GM12878 (cell line): ENCODE measurements at regions not wholly inside any gene's neighbourhood (a gene's known extent, or its start where the extent isn't known, plus 50 kb on each side); places are given as distances from the start of the nearest gene placed in this dataset.

Source experiments
- ATAC-seq: fragments of 200-7000 bp; cut with Tn5 transposase; 3 replicates; pipeline ENCODE4 v1.9.1; 2020; ENCODE audit warnings: mild to moderate bottlenecking, moderate library complexity
- BruUV-seq: library from RNA; stranded (reverse); fragments of 400-500 nt; replicated peaks from 2 replicates; lab custom pipeline; 2021; lab: Mats Ljungman, UMichigan
- CTCF ChIA-PET: fragments of 300-600 bp; sonication (Branson Sonifier 250); formaldehyde crosslinking; extraction: SDS; loops from one replicate; lab custom pipeline; 2021; ENCODE audit warnings: inconsistent platforms; lab: Yijun Ruan, JAX
- POLR2A ChIA-PET: fragments of 350-600 bp; formaldehyde crosslinking; extraction: SDS; loops from one replicate; lab custom pipeline; 2021; ENCODE audit warnings: inconsistent platforms; lab: Charles Lee
- RAD21 ChIA-PET: fragments of 300-600 bp; sonication (Branson Sonifier 250); formaldehyde crosslinking; loops from one replicate; lab custom pipeline; 2023; ENCODE audit warnings: antibody characterized with exemption; ENCODE audit not compliant: unreplicated experiment; lab: Charles Lee
- SMC1A ChIA-PET: fragments of 300-600 bp; sonication (Branson Sonifier 250); formaldehyde crosslinking; loops from one replicate; lab custom pipeline; 2023; ENCODE audit not compliant: unreplicated experiment, uncharacterized antibody; lab: Charles Lee
- DNase-seq: peaks from one replicate; pipeline ENCODE4 v3.0.0-alpha.2; 2011; ENCODE audit warnings: low read depth, low spot score
- FAIRE-seq: peaks from 3 replicates; lab custom pipeline; 2011; peaks lifted over from hg19 to GRCh38; lab: Jason Lieb, UNC
- H2AFZ ChIP-seq: 2 replicates; pipeline ENCODE4 v1.6.0; 2011; ENCODE audit warnings: low read depth, low read length, control low read depth; ENCODE audit not compliant: control insufficient read depth
- H3K27ac ChIP-seq: 2 replicates; pipeline ENCODE4 v1.5.1; 2011; ENCODE audit warnings: control low read depth; ENCODE audit not compliant: control insufficient read depth, insufficient read depth
- H3K27me3 ChIP-seq, 2 experiments: replicated peaks in 1 of 2; 2 replicates each; pipeline versions ENCODE4 v1.6.0 to v1.6.1; 2011; ENCODE audit warnings: low read length in 1 of 2; ENCODE audit not compliant: control insufficient read depth in 2 of 2, insufficient read depth in 2 of 2
- H3K36me3 ChIP-seq, 2 experiments: 2 replicates each; pipeline ENCODE4 v1.5.1; 2011; ENCODE audit warnings: low read length in 1 of 2; ENCODE audit not compliant: control insufficient read depth in 2 of 2, insufficient read depth in 2 of 2
- H3K4me1 ChIP-seq: 2 replicates; pipeline ENCODE4 v1.6.1; 2011; ENCODE audit warnings: mild to moderate bottlenecking, low read length, moderate library complexity, mixed read lengths; ENCODE audit not compliant: control insufficient read depth, insufficient read depth
- H3K4me2 ChIP-seq: 2 replicates; pipeline ENCODE4 v1.6.0; 2011; ENCODE audit warnings: control low read depth; ENCODE audit not compliant: control insufficient read depth, insufficient read depth
- H3K4me3 ChIP-seq: fragments of 200-600 bp; sonication (generic); 2 replicates; pipeline ENCODE4 v1.5.1; 2016
- H3K79me2 ChIP-seq: 2 replicates; pipeline ENCODE4 v1.6.0; 2011; ENCODE audit warnings: low read length; ENCODE audit not compliant: control insufficient read depth, insufficient read depth
- H3K9ac ChIP-seq: 2 replicates; pipeline ENCODE4 v1.8.0; 2011; ENCODE audit warnings: low read length, control low read depth, mixed read lengths; ENCODE audit not compliant: control insufficient read depth, insufficient read depth
- H3K9me3 ChIP-seq: replicated peaks from 3 replicates; pipeline ENCODE4 v1.5.1; 2011; ENCODE audit warnings: mild to moderate bottlenecking, low read length; ENCODE audit not compliant: control insufficient read depth, insufficient read depth
- H4K20me1 ChIP-seq: 2 replicates; pipeline ENCODE4 v1.6.0; 2011; ENCODE audit not compliant: control insufficient read depth, insufficient read depth
- BMI1 ChIP-seq: fragments of 450-650 bp; IDR thresholded peaks from 2 replicates; pipeline ENCODE4 v1.6.1; 2016; ENCODE audit warnings: mild to moderate bottlenecking, moderate library complexity, borderline replicate concordance
- CREB1 ChIP-seq: IDR thresholded peaks from 2 replicates; pipeline ENCODE4 v1.6.1; 2012; ENCODE audit warnings: low read depth, mild to moderate bottlenecking, inconsistent platforms
- HCFC1 ChIP-seq: fragments of 150-350 bp; IDR thresholded peaks from 2 replicates; pipeline ENCODE4 v1.6.1; 2014; ENCODE audit warnings: low read length
- KLF5 ChIP-seq: fragments of 450-650 bp; IDR thresholded peaks from 2 replicates; pipeline ENCODE4 v1.6.1; 2014; ENCODE audit warnings: mild to moderate bottlenecking; ENCODE audit not compliant: partially characterized antibody
- MXI1 ChIP-seq: fragments of 150-350 bp; IDR thresholded peaks from 2 replicates; pipeline ENCODE4 v1.6.1; 2011; ENCODE audit warnings: low read depth, mild to moderate bottlenecking, inconsistent platforms, low read length, improper control_type of control experiment
- POLR2AphosphoS2 ChIP-seq: IDR thresholded peaks from 2 replicates; pipeline ENCODE4 v1.6.1; 2011; ENCODE audit warnings: low read depth, mild to moderate bottlenecking, low read length, improper control_type of control experiment, moderate library complexity
- ZNF217 ChIP-seq: fragments of 450-650 bp; IDR thresholded peaks from 2 replicates; pipeline ENCODE4 v1.6.1; 2017; ENCODE audit warnings: antibody characterized with exemption, mild to moderate bottlenecking
- ZSCAN29 ChIP-seq: fragments of 450-650 bp; IDR thresholded peaks from 2 replicates; pipeline ENCODE4 v1.6.1; 2017; ENCODE audit warnings: mild to moderate bottlenecking, moderate library complexity
- WGBS: methylation state at CpG from one replicate; pipeline ENCODE4 v1.1.6; 2016; ENCODE audit warnings: low lambda C conversion rate; ENCODE audit not compliant: insufficient replicate concordance, insufficient coverage; ENCODE audit errors: missing lambda C conversion rate; 5-methylcytosine and 5-hydroxymethylcytosine counted together
- in situ Hi-C: fragments of 300-500 bp; cut with MboI; formaldehyde crosslinking; loops from 9 replicates; pipeline ENCODE4 v1.14.3; 2018; ENCODE audit warnings: mixed read lengths
- intact Hi-C: fragments of 100-400 bp; cut with micrococcal nuclease; formaldehyde crosslinking; loops from one replicate; pipeline ENCODE4 v1.14.2; 2022; ENCODE audit not compliant: unreplicated experiment
- TF ChIP-seq, protein P1 (sequence below): fragments of 450-650 bp; IDR thresholded peaks from 2 replicates; pipeline ENCODE4 v1.6.1; 2017; ENCODE audit warnings: low read depth, mild to moderate bottlenecking, moderate library complexity
- TF ChIP-seq, protein P2 (sequence below): IDR thresholded peaks from 2 replicates; pipeline ENCODE4 v1.6.1; 2011; ENCODE audit warnings: borderline replicate concordance, low read depth, mild to moderate bottlenecking, moderate library complexity, low read length; ENCODE audit not compliant: insufficient read depth, poor library complexity, severe bottlenecking
- TF ChIP-seq, protein P3 (sequence below): IDR thresholded peaks from 2 replicates; pipeline ENCODE4 v1.6.1; 2012; ENCODE audit warnings: low read depth, low read length, improper control_type of control experiment

DNA sequence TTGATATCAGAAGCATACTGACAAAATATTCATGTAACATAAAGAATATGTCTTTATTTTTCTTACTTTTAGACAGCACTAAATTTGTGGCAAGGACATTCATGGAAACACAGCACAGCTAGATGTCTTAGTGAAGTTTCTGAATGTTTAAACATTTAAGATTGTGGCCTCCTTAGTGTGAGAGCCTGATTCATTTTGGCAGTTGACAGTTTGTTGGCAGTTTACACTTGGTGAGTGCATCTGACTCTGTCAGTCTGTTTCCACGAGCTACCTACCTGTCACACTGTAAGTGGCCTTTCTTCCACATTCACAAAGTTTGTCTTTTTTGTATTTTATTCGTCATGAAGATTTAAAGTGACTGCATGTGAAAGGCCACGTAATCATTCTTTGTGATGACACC, 436.8 kb downstream of the TUSC1 start:
- Histone ChIP-seq H4K20me1 (no peaks in the 10 kb centered on the region), H3K4me3 (no peak overlapping the region), H3K4me2 (no peak overlapping the region), H3K4me1 (no peaks in the 10 kb centered on the region), H3K27me3 (no peaks in the 10 kb centered on the region), H3K36me3 (no peaks in the 10 kb centered on the region), H3K9ac (no peak overlapping the region), H3K9me3 (no peaks in the 10 kb centered on the region), H3K27ac (no peak overlapping the region), H2AFZ (no peak overlapping the region), H3K79me2 (no peaks in the 10 kb centered on the region)
- WGBS, result 10% methylated on average over 3 of the region's 3 CpGs
- BruUV-seq, result no TSS peak
- ATAC-seq (no peak), FAIRE-seq (no peak), DNase-seq (no peak)
- intact Hi-C loops (no loop called here), in situ Hi-C loops (no loop called here)
- SMC1A ChIA-PET, result no interaction called here
- RAD21 ChIA-PET, result no interaction called here
- TF ChIP-seq BMI1, result no peak
- no peak for TF ChIP-seq CREB1
- CTCF ChIA-PET, result no interaction called here
- POLR2A ChIA-PET, result no interaction called here

DNA sequence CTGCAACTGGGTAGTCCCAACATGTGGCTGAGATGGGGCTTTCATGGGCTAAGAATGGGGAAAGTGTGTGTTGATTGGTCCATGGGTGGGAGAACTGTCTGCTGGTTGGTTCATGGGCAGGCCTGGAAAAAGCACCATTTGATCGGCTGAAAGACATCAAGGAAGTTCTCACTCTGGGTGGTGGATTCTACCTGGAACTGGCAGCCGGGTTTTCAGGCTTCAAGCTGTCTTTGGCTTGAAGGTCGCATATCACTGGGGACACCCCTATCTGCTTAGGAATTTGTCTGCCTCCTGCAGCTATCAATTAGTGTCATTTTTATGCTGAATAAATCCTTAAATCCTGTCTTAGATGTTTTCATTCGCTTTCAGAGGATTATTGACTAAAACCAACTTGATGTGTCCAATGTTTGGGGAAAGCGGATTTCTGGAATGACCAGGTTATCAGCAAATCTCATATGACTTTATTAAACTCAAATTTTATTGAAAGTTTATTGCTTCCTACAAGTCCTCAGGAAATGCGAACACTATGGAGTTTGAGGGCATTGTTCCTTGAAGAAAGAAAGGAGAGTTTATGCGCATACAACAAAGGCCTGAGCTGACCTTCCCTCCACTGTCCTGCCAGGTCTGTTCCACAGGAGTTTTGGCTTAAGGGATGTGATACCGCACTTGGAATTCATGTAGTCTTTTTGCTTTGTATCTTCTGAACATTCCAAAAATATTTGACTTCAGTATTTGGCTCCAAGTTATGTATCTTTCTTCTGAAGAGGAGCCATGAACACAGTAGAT, 451.1 kb downstream of the TUSC1 start:
- ATAC-seq (no peak), DNase-seq (no peak), FAIRE-seq (no peak)
- no peak overlapping the region for H3K4me3 ChIP-seq
- H3K4me2 ChIP-seq, result no peak overlapping the region
- in situ Hi-C loops, result no loop called here
- no peaks in the 10 kb centered on the region for H3K79me2 ChIP-seq
- SMC1A ChIA-PET, result no interaction called here
- H2AFZ ChIP-seq, result no peak overlapping the region
- CTCF ChIA-PET, result no interaction called here
- no peak overlapping the region for H3K27ac ChIP-seq
- intact Hi-C loops, result no loop called here
- no peaks in the 10 kb centered on the region for H4K20me1 ChIP-seq
- RAD21 ChIA-PET, result no interaction called here
- H3K27me3 ChIP-seq, result no peaks in the 10 kb centered on the region
- H3K4me1 ChIP-seq, result no peaks in the 10 kb centered on the region
- H3K9ac ChIP-seq, result no peak overlapping the region
- no peaks in the 10 kb centered on the region for H3K36me3 ChIP-seq
- H3K9me3 ChIP-seq, result no peaks in the 10 kb centered on the region
- POLR2A ChIA-PET, result interaction anchor here (0.5 kb wide), 1 partner anchor 453 kb away, joined by 4 read pairs; no protein-coding TSS in a partner anchor
- BruUV-seq, result no TSS peak
- 59% methylated on average over 8 of the region's 8 CpGs for WGBS
- TF ChIP-seq POLR2AphosphoS2 (no peak), HCFC1 (no peak), KLF5 (no peak), MXI1 (no peak), ZSCAN29 (no peak), ZNF217 (no peak)
- TF ChIP-seq, protein P1, sequence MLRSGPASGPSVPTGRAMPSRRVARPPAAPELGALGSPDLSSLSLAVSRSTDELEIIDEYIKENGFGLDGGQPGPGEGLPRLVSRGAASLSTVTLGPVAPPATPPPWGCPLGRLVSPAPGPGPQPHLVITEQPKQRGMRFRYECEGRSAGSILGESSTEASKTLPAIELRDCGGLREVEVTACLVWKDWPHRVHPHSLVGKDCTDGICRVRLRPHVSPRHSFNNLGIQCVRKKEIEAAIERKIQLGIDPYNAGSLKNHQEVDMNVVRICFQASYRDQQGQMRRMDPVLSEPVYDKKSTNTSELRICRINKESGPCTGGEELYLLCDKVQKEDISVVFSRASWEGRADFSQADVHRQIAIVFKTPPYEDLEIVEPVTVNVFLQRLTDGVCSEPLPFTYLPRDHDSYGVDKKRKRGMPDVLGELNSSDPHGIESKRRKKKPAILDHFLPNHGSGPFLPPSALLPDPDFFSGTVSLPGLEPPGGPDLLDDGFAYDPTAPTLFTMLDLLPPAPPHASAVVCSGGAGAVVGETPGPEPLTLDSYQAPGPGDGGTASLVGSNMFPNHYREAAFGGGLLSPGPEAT, result no peak
- TF ChIP-seq, protein P2, sequence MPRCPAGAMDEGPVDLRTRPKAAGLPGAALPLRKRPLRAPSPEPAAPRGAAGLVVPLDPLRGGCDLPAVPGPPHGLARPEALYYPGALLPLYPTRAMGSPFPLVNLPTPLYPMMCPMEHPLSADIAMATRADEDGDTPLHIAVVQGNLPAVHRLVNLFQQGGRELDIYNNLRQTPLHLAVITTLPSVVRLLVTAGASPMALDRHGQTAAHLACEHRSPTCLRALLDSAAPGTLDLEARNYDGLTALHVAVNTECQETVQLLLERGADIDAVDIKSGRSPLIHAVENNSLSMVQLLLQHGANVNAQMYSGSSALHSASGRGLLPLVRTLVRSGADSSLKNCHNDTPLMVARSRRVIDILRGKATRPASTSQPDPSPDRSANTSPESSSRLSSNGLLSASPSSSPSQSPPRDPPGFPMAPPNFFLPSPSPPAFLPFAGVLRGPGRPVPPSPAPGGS, result no peak
- TF ChIP-seq, protein P3, sequence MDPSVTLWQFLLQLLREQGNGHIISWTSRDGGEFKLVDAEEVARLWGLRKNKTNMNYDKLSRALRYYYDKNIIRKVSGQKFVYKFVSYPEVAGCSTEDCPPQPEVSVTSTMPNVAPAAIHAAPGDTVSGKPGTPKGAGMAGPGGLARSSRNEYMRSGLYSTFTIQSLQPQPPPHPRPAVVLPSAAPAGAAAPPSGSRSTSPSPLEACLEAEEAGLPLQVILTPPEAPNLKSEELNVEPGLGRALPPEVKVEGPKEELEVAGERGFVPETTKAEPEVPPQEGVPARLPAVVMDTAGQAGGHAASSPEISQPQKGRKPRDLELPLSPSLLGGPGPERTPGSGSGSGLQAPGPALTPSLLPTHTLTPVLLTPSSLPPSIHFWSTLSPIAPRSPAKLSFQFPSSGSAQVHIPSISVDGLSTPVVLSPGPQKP, result no peak
